ENCODE measurements at regions not wholly inside any gene's neighbourhood (a gene's known extent, or its start where the extent isn't known, plus 50 kb on each side); places are given as distances from the start of the nearest gene placed in this dataset.

DNA sequence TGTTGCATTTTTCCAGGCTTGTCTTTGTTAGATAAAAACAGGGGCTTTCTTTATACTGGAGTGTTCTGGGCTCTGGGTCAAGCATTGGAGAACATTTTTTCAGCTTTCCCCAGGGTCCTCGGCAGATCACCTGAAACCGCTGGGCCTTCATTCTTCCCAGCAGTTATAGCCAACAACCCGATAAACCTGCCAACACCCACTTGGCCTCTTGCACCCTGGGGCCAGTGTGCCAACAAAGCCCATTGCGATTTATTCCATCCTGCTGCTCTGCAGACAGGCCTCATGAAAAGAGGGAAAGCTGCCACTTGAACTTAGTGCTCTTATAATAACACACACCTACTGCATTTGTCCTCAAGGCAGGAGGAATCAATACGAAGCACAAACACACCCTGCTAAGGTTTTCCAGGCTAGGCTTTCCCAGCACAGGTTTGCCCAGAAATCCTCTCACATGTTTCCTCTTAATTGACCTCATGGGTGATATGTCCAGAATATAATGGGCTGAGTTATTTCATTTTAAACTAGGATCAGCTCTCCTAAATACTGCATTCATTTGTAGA, 669.3 kb downstream of the LIG4 start:
- ATAC-seq (no peak), DNase-seq (no peak)
- peaks cover 0 to 13% (median 0%) of the 10 kb centered on the region in 12 donors for H3K9me3 ChIP-seq
- no peaks in the 10 kb centered on the region for H3K36me3 ChIP-seq
- TF ChIP-seq, protein P1, sequence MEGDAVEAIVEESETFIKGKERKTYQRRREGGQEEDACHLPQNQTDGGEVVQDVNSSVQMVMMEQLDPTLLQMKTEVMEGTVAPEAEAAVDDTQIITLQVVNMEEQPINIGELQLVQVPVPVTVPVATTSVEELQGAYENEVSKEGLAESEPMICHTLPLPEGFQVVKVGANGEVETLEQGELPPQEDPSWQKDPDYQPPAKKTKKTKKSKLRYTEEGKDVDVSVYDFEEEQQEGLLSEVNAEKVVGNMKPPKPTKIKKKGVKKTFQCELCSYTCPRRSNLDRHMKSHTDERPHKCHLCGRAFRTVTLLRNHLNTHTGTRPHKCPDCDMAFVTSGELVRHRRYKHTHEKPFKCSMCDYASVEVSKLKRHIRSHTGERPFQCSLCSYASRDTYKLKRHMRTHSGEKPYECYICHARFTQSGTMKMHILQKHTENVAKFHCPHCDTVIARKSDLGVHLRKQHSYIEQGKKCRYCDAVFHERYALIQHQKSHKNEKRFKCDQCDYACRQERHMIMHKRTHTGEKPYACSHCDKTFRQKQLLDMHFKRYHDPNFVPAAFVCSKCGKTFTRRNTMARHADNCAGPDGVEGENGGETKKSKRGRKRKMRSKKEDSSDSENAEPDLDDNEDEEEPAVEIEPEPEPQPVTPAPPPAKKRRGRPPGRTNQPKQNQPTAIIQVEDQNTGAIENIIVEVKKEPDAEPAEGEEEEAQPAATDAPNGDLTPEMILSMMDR (IDR thresholded peaks at IDR 0.05), result no peak
- TF ChIP-seq POLR2A (IDR thresholded peaks at IDR 0.05), result no peak
- H3K4me1 ChIP-seq, result no peaks in the 10 kb centered on the region
- no peak overlapping the region for H3K27ac ChIP-seq
- no peak overlapping the region for H3K4me3 ChIP-seq
- no peaks in the 10 kb centered on the region for H3K27me3 ChIP-seq
- intact Hi-C loops (cut with DNase I), result no loop called here
- 42 to 62% (median 55%) methylated on average over 5 of the region's 5 CpGs for WGBS, 4 donors

DNA sequence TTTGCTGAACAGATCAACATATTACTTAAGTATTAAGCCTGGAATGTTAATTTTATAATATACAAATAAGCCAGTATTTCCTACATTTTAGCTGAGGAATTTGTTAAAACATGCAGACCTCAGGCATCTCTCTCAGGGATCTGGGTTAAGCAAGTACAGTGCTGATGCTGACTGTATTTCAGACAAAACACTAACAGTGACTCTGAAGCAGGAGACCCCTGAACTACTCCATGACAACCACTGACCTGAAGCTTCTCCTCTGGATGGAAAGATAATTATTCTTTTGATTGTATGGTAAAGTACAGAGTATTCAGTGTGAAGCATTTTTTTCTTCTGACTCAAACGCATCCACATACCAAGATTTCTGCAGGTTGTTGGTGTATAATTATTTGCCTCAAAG, 680.8 kb downstream of the LIG4 start:
- Histone ChIP-seq H3K27ac (no peak overlapping the region), H3K36me3 (no peaks in the 10 kb centered on the region), H3K9me3 (peaks cover 0 to 5% (median 0%) of the 10 kb centered on the region in 12 donors), H3K4me1 (no peaks in the 10 kb centered on the region), H3K27me3 (no peaks in the 10 kb centered on the region), H3K4me3 (no peak overlapping the region)
- WGBS, 4 donors, result 25 to 87% (median 68%) methylated on average over 1 of the region's 1 CpG
- no peak for TF ChIP-seq POLR2A (IDR thresholded peaks at IDR 0.05)
- TF ChIP-seq, protein P1 (IDR thresholded peaks at IDR 0.05), result no peak
- intact Hi-C loops (cut with DNase I), result no loop called here
- DNase-seq (no peak), ATAC-seq (no peak)

DNA sequence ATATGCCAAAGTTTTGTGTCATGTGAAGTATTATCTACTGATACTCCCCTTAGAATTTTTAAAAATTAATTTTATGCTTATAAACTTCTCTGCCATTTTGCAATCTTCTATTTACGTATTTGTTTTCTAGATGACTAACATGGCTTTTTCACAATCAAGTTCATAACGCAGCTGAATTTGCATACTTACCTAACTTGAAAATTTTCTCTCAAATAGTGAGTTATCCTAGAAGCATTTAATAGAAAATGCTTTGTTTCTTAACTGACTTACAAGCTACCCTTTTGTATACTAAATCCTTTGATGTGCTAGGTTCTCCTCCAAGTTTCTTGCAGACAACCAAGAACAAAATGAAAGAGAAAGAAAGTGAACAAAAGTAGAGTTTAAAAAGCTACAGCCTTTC, 683.5 kb downstream of the LIG4 start:
- Histone ChIP-seq H3K36me3 (no peaks in the 10 kb centered on the region), H3K4me1 (no peaks in the 10 kb centered on the region), H3K4me3 (no peak overlapping the region), H3K27ac (no peak overlapping the region), H3K9me3 (peaks cover 0 to 2% (median 0%) of the 10 kb centered on the region in 12 donors), H3K27me3 (no peaks in the 10 kb centered on the region)
- WGBS, 4 donors, result 64 to 90% (median 84%) methylated on average over 2 of the region's 2 CpGs
- no peak for DNase-seq
- intact Hi-C loops (cut with DNase I), result no loop called here
- ATAC-seq, result no peak
- TF ChIP-seq, protein P1 (IDR thresholded peaks at IDR 0.05), result no peak
- TF ChIP-seq POLR2A (IDR thresholded peaks at IDR 0.05), result no peak

DNA sequence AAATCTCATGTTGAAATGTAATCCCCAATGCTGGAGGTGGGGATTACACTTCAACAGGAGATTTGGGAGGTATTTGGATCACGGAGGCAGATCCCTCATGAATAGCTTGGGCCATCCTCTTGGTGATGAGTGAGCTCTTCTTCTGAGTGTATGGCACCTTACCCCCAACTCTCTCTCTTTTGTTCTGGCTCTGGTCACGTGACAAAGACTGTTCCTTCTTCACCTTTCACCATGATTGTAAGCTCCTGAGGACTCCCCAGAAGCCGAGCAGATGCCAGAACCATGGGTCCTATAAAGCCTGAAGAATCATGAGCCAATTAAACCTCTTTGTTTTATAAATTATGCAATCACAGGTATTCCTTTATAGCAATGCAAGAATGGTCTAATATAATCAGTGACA, 684.2 kb downstream of the LIG4 start:
- H3K9me3 ChIP-seq, result peaks cover 0 to 2% (median 0%) of the 10 kb centered on the region in 12 donors
- no peaks in the 10 kb centered on the region for H3K27me3 ChIP-seq
- TF ChIP-seq, protein P1 (IDR thresholded peaks at IDR 0.05), result no peak
- TF ChIP-seq POLR2A (IDR thresholded peaks at IDR 0.05), result no peak
- ATAC-seq (no peak), DNase-seq (no peak)
- no peak overlapping the region for H3K27ac ChIP-seq
- no peaks in the 10 kb centered on the region for H3K36me3 ChIP-seq
- intact Hi-C loops (cut with DNase I), result no loop called here
- no peak overlapping the region for H3K4me3 ChIP-seq
- H3K4me1 ChIP-seq, result no peaks in the 10 kb centered on the region
- WGBS, 4 donors, result 68 to 77% (median 71%) methylated on average over 3 of the region's 3 CpGs
